ENCODE measurements at regions not wholly inside any gene's neighbourhood (a gene's known extent, or its start where the extent isn't known, plus 50 kb on each side); places are given as distances from the start of the nearest gene placed in this dataset.

DNA sequence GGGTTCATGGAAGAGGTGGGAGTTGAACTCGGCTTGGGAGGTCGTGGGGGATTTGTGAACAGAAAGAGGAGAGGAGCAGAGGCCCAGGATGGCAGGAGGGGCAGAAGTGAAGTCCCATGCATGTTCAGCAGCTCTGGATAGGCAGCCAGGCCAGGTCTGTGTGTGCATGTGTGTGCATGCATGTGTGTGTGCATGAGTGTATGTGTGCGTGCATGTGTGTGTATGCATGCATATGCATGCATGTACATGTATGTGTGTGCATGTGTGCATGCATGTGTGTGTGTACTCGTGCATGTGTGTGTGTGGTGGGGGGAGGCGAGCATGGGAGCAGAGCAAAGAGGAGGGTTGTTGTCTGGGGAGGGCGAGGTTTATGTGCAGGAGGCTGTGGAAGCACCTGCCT lies 178.4 kb downstream of the RPLP1 start:
- Histone ChIP-seq H3K27me3 (ENCODE audit: control insufficient read depth in 2 of 2, insufficient read depth in 2 of 2, low read length in 2 of 2) (peaks cover 0 to 3% of the 10 kb centered on the region in 2 donors), H3K4me1 (ENCODE audit: control insufficient read depth in 2 of 2, insufficient read depth in 2 of 2, low read length in 2 of 2) (peaks cover 0 to 22% of the 10 kb centered on the region in 2 donors), H3K4me3 (ENCODE audit: low read length in 2 of 2) (no peak overlapping the region)

DNA sequence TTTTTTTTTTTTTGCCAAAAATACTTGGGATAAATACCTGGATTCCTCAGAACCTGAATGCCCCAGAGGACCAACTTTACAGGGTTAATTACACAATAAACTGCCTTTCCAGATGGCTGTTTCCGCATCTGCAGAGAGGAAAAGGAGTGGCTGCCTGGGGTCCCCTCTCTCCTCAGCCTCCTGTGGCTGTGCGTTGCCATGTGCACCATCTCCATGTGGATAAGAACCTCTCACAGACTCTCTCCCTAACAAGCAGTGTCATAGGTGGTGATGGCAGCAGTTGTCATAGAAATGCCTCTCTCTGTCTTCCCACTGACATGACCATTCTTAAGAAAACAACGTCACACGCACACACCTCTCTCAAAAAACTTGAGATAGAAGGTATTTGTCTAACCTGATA lies 179.4 kb downstream of the RPLP1 start:
- peaks cover 0 to 14% of the 10 kb centered on the region in 2 donors for H3K4me1 ChIP-seq (ENCODE audit: control insufficient read depth in 2 of 2, insufficient read depth in 2 of 2, low read length in 2 of 2)
- H3K4me3 ChIP-seq (ENCODE audit: low read length in 2 of 2) = no peak overlapping the region
- H3K36me3 ChIP-seq (ENCODE audit: control insufficient read depth in 2 of 2, insufficient read depth in 2 of 2, low read length in 2 of 2) = no peaks in the 10 kb centered on the region
- H3K9ac ChIP-seq (ENCODE audit: low read depth in 1 of 2, low read length in 2 of 2) = no peak overlapping the region
- H3K9me3 ChIP-seq (ENCODE audit: control insufficient read depth in 2 of 2, low read length in 2 of 2) = no peaks in the 10 kb centered on the region
- H3K27me3 ChIP-seq (ENCODE audit: control insufficient read depth in 2 of 2, insufficient read depth in 2 of 2, low read length in 2 of 2) = peaks cover 0 to 3% of the 10 kb centered on the region in 2 donors
- no peak overlapping the region for H3K27ac ChIP-seq (ENCODE audit: low read depth in 2 of 2, low read length in 2 of 2)

More for the DNA sequence above, 178.4 kb downstream of the RPLP1 start:
- Histone ChIP-seq H3K36me3 (ENCODE audit: control insufficient read depth in 2 of 2, insufficient read depth in 2 of 2, low read length in 2 of 2) (no peaks in the 10 kb centered on the region), H3K9ac (ENCODE audit: low read depth in 1 of 2, low read length in 2 of 2) (no peak overlapping the region), H3K27ac (ENCODE audit: low read depth in 2 of 2, low read length in 2 of 2) (no peak overlapping the region), H3K9me3 (ENCODE audit: control insufficient read depth in 2 of 2, low read length in 2 of 2) (no peaks in the 10 kb centered on the region)

DNA sequence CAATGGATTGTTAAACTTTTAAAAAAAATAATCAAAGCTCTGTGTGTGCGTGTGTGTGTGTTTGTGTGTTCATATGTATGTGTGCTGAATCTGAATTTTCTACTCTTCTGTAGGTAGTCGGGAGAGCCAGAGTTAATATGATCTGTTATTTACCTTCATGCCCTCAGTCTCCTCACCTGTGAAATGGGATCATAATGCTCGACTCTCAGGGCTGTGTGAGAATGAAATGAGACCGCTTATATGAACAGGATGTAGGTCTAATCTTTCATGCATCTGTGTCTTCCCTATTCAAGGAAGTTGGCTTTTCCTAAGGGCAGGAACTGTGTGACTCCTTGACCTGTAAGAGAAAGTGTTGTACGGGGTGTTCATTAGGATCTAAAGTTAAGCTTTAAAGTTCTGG lies 182.2 kb downstream of the RPLP1 start:
- peaks cover 0 to 3% of the 10 kb centered on the region in 2 donors for H3K27me3 ChIP-seq (ENCODE audit: control insufficient read depth in 2 of 2, insufficient read depth in 2 of 2, low read length in 2 of 2)
- no peak overlapping the region for H3K9ac ChIP-seq (ENCODE audit: low read depth in 1 of 2, low read length in 2 of 2)
- H3K4me1 ChIP-seq (ENCODE audit: control insufficient read depth in 2 of 2, insufficient read depth in 2 of 2, low read length in 2 of 2) = no peaks in the 10 kb centered on the region
- H3K36me3 ChIP-seq (ENCODE audit: control insufficient read depth in 2 of 2, insufficient read depth in 2 of 2, low read length in 2 of 2) = no peaks in the 10 kb centered on the region
- no peaks in the 10 kb centered on the region for H3K9me3 ChIP-seq (ENCODE audit: control insufficient read depth in 2 of 2, low read length in 2 of 2)
- H3K27ac ChIP-seq (ENCODE audit: low read depth in 2 of 2, low read length in 2 of 2) = no peak overlapping the region
- H3K4me3 ChIP-seq (ENCODE audit: low read length in 2 of 2) = no peak overlapping the region

DNA sequence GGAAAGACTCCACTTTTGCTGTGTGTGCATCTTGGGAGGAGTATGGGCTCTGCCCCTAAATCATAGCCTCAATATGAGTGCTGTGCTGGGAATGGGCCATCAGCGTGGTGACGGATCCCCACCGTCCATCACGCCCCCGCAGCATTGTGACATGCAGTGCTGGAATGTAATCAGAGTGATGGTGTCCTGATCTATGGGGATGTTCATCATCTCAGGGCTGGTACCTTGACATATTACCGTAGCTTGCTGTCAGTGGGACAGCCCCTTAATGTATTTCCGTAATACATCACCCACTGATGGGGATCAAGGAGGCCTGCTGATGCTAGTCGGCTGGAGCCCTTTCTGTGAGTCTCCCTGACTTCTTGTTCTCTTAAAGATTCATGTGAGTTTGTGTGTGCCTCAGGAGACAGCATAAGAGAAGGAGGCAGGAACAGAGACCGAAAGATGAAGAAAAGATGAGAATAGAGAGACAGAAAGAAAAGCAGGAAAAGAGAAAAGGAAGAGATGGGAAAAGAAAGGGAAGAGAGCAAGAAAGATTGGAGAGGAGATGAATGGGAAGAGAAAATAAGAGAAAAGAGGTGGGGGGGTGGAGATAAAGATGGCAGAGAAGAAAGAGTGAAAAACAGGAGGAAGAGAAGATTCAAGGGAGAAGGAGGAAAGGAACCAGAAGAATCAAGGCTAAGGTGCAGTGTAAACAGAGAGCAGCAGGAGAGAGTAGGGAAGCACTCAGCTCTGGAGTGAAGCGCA lies 183.7 kb downstream of the RPLP1 start:
- H3K27me3 ChIP-seq (ENCODE audit: control insufficient read depth in 2 of 2, insufficient read depth in 2 of 2, low read length in 2 of 2) = peaks cover 0 to 3% of the 10 kb centered on the region in 2 donors
- H3K27ac ChIP-seq (ENCODE audit: low read depth in 2 of 2, low read length in 2 of 2) = no peak overlapping the region
- H3K9me3 ChIP-seq (ENCODE audit: control insufficient read depth in 2 of 2, low read length in 2 of 2) = no peaks in the 10 kb centered on the region
- no peak overlapping the region for H3K9ac ChIP-seq (ENCODE audit: low read depth in 1 of 2, low read length in 2 of 2)
- no peak overlapping the region for H3K4me3 ChIP-seq (ENCODE audit: low read length in 2 of 2)
- H3K4me1 ChIP-seq (ENCODE audit: control insufficient read depth in 2 of 2, insufficient read depth in 2 of 2, low read length in 2 of 2) = no peaks in the 10 kb centered on the region
- no peaks in the 10 kb centered on the region for H3K36me3 ChIP-seq (ENCODE audit: control insufficient read depth in 2 of 2, insufficient read depth in 2 of 2, low read length in 2 of 2)

DNA sequence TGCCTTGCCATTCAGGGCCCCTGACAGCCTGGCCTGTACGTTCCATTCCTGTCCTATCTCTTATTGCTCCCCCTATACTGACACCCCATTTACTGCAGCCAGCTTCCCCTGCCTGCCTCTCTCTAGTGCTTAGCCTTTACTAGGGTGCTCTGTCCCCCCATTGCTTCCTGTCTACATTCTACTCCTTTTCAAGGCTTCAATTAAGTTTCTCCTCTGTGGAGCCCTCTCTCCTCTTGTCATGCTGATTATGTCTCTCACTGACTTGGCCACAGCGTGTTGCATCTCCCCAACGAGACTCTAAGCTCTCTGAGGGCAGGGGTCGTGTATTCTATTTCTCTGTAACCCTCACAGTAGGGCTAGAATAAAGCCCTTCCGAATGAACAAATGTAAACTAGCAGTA lies 185.2 kb downstream of the RPLP1 start:
- Histone ChIP-seq H3K36me3 (ENCODE audit: control insufficient read depth in 2 of 2, insufficient read depth in 2 of 2, low read length in 2 of 2) (no peaks in the 10 kb centered on the region), H3K4me1 (ENCODE audit: control insufficient read depth in 2 of 2, insufficient read depth in 2 of 2, low read length in 2 of 2) (no peaks in the 10 kb centered on the region)

DNA sequence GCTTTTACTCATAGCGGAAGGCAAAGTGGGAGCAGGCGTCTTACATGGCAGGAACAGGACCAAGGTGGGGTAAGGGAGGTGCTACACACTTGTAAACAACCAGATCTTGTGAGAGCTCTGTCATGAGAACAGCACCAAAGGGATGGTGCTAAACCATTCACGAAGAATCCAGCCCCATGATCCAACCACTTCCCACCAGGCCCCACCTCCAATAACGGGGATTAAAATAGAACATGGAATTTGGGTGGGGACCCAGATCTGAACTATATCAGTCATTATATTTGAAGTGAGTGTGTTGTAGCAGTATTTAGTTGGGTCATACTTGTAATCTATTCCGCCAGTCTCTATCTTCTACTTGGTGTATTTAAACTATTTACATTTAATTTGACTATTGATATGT lies 190.9 kb downstream of the RPLP1 start:
- Histone ChIP-seq H3K27me3 (ENCODE audit: control insufficient read depth in 2 of 2, insufficient read depth in 2 of 2, low read length in 2 of 2) (no peaks in the 10 kb centered on the region), H3K4me3 (ENCODE audit: low read length in 2 of 2) (no peak overlapping the region), H3K36me3 (ENCODE audit: control insufficient read depth in 2 of 2, insufficient read depth in 2 of 2, low read length in 2 of 2) (no peaks in the 10 kb centered on the region), H3K9ac (ENCODE audit: low read depth in 1 of 2, low read length in 2 of 2) (no peak overlapping the region), H3K27ac (ENCODE audit: low read depth in 2 of 2, low read length in 2 of 2) (no peak overlapping the region), H3K4me1 (ENCODE audit: control insufficient read depth in 2 of 2, insufficient read depth in 2 of 2, low read length in 2 of 2) (no peaks in the 10 kb centered on the region), H3K9me3 (ENCODE audit: control insufficient read depth in 2 of 2, low read length in 2 of 2) (no peaks in the 10 kb centered on the region)

More for the DNA sequence above, 185.2 kb downstream of the RPLP1 start:
- H3K4me3 ChIP-seq (ENCODE audit: low read length in 2 of 2) = no peak overlapping the region
- no peak overlapping the region for H3K9ac ChIP-seq (ENCODE audit: low read depth in 1 of 2, low read length in 2 of 2)
- no peak overlapping the region for H3K27ac ChIP-seq (ENCODE audit: low read depth in 2 of 2, low read length in 2 of 2)
- no peaks in the 10 kb centered on the region for H3K27me3 ChIP-seq (ENCODE audit: control insufficient read depth in 2 of 2, insufficient read depth in 2 of 2, low read length in 2 of 2)
- no peaks in the 10 kb centered on the region for H3K9me3 ChIP-seq (ENCODE audit: control insufficient read depth in 2 of 2, low read length in 2 of 2)

DNA sequence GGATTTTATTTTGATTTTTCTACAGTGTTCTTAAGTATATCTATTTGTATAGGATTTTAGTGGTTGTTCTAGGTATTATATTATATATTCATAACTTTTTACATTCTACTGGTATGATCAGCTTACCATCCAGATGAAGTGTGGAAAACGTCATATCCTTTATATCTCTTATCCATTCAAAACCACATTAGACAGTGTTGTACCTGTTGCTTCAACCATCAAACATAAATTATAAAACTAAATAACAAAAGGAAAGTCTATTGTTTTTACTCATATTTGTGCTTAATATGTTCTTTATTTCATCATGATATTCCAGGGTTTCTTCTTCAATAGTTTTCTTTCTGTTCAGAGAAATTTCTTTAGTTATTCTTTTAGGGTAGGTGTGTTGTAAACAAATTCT lies 191.4 kb downstream of the RPLP1 start:
- Histone ChIP-seq H3K4me1 (ENCODE audit: control insufficient read depth in 2 of 2, insufficient read depth in 2 of 2, low read length in 2 of 2) (no peaks in the 10 kb centered on the region), H3K4me3 (ENCODE audit: low read length in 2 of 2) (no peak overlapping the region), H3K27me3 (ENCODE audit: control insufficient read depth in 2 of 2, insufficient read depth in 2 of 2, low read length in 2 of 2) (no peaks in the 10 kb centered on the region), H3K36me3 (ENCODE audit: control insufficient read depth in 2 of 2, insufficient read depth in 2 of 2, low read length in 2 of 2) (no peaks in the 10 kb centered on the region), H3K9me3 (ENCODE audit: control insufficient read depth in 2 of 2, low read length in 2 of 2) (no peaks in the 10 kb centered on the region), H3K9ac (ENCODE audit: low read depth in 1 of 2, low read length in 2 of 2) (no peak overlapping the region), H3K27ac (ENCODE audit: low read depth in 2 of 2, low read length in 2 of 2) (no peak overlapping the region)

DNA sequence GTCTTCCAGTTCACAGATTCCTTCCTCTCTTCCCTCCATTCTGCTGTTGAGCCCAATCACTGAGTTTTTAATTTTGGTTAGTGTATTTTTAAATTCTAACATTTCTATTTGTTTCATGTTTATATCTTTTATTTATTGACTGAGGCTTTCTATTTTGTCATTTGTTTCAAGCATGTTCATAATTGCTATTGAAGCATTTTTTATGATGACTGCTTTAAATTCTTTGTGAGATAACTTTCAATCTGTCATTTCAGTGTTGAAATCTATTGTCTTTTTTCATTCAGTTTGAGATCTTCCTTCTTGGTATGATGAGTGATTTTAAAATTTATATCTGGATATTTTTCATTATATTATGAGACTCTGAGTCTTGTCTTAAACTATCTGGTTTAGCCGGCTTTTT lies 192.3 kb downstream of the RPLP1 start:
- H3K9me3 ChIP-seq (ENCODE audit: control insufficient read depth in 2 of 2, low read length in 2 of 2) = no peaks in the 10 kb centered on the region
- no peak overlapping the region for H3K9ac ChIP-seq (ENCODE audit: low read depth in 1 of 2, low read length in 2 of 2)
- H3K27me3 ChIP-seq (ENCODE audit: control insufficient read depth in 2 of 2, insufficient read depth in 2 of 2, low read length in 2 of 2) = no peaks in the 10 kb centered on the region
- H3K36me3 ChIP-seq (ENCODE audit: control insufficient read depth in 2 of 2, insufficient read depth in 2 of 2, low read length in 2 of 2) = no peaks in the 10 kb centered on the region
- H3K4me1 ChIP-seq (ENCODE audit: control insufficient read depth in 2 of 2, insufficient read depth in 2 of 2, low read length in 2 of 2) = no peaks in the 10 kb centered on the region
- no peak overlapping the region for H3K27ac ChIP-seq (ENCODE audit: low read depth in 2 of 2, low read length in 2 of 2)
- H3K4me3 ChIP-seq (ENCODE audit: low read length in 2 of 2) = no peak overlapping the region

DNA sequence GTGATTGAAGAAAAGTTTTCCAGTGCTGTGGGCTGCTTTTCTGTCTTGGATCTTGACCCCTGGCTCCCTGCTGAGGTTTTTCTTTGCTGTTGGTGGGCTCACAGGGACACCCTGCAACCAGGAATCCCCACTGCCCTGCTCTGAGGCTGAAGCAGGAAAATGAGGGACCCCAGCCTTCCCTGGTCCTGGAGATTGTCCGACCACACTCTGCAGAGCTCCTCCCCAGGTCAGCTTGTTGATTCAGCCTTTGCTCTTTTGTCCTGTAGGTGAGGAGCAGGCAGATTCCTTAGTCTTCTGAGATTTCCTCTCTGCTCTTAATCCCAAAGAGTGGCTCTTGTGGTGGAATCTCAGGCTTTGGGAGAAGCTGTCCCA lies 194.5 kb downstream of the RPLP1 start:
- no peaks in the 10 kb centered on the region for H3K9me3 ChIP-seq (ENCODE audit: control insufficient read depth in 2 of 2, low read length in 2 of 2)
- H3K27ac ChIP-seq (ENCODE audit: low read depth in 2 of 2, low read length in 2 of 2) = no peak overlapping the region
- H3K27me3 ChIP-seq (ENCODE audit: control insufficient read depth in 2 of 2, insufficient read depth in 2 of 2, low read length in 2 of 2) = peaks cover 0 to 3% of the 10 kb centered on the region in 2 donors
- no peak overlapping the region for H3K9ac ChIP-seq (ENCODE audit: low read depth in 1 of 2, low read length in 2 of 2)
- no peak overlapping the region for H3K4me3 ChIP-seq (ENCODE audit: low read length in 2 of 2)
- H3K4me1 ChIP-seq (ENCODE audit: control insufficient read depth in 2 of 2, insufficient read depth in 2 of 2, low read length in 2 of 2) = no peaks in the 10 kb centered on the region
- no peaks in the 10 kb centered on the region for H3K36me3 ChIP-seq (ENCODE audit: control insufficient read depth in 2 of 2, insufficient read depth in 2 of 2, low read length in 2 of 2)

DNA sequence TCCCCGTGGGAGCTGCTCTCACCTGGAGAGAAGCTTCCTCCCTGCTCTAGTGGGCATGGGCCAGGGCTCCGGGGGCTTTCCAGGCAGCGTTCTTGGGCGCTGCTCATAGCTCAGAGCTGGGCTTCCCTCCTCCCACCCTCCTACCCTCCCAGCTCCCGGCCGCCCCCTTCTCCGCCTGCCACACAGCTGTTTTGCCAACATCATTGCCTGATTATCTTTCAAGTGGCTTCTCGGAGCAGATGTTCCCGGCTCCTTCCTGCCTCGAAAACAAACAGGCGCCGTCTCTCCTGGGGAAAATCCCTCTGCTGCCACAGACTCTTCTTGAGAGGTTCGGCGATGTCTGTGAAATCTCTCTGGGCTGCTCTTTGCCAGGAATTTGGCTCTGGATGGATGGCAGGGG lies 195.6 kb downstream of the RPLP1 start:
- no peaks in the 10 kb centered on the region for H3K9me3 ChIP-seq (ENCODE audit: control insufficient read depth in 2 of 2, low read length in 2 of 2)
- H3K36me3 ChIP-seq (ENCODE audit: control insufficient read depth in 2 of 2, insufficient read depth in 2 of 2, low read length in 2 of 2) = no peaks in the 10 kb centered on the region
- no peak overlapping the region for H3K27ac ChIP-seq (ENCODE audit: low read depth in 2 of 2, low read length in 2 of 2)
- peaks cover 0 to 3% of the 10 kb centered on the region in 2 donors for H3K27me3 ChIP-seq (ENCODE audit: control insufficient read depth in 2 of 2, insufficient read depth in 2 of 2, low read length in 2 of 2)
- no peak overlapping the region for H3K9ac ChIP-seq (ENCODE audit: low read depth in 1 of 2, low read length in 2 of 2)
- no peaks in the 10 kb centered on the region for H3K4me1 ChIP-seq (ENCODE audit: control insufficient read depth in 2 of 2, insufficient read depth in 2 of 2, low read length in 2 of 2)
- no peak overlapping the region for H3K4me3 ChIP-seq (ENCODE audit: low read length in 2 of 2)

All from mucosa of rectum (tissue), 2 donors.